Common myeloid progenitor, CD34-positive (primary cell): ENCODE measurements at regions not wholly inside any gene's neighbourhood (a gene's known extent, or its start where the extent isn't known, plus 50 kb on each side); places are given as distances from the start of the nearest gene placed in this dataset.
A peak's percentile ranks its signal among the peaks of the same experiment; 100 is the strongest.

ENCODE experiments used
- CTCF ChIA-PET: fragments of 350-600 bp; sonication (Branson Sonifier 250); formaldehyde crosslinking; loops from one replicate; lab custom pipeline; 2021; ENCODE audit warnings: antibody characterized with exemption; lab: Charles Lee
- POLR2A ChIA-PET: fragments of 350-600 bp; sonication (Branson Sonifier 250); formaldehyde crosslinking; loops from one replicate; lab custom pipeline; 2021; ENCODE audit warnings: antibody characterized with exemption; lab: Charles Lee
- DNase-seq, 3 donors: peaks; one replicate each; pipeline versions ENCODE4 v3.0.0 to v3.0.0-alpha.2; 2013
- H3K27ac ChIP-seq, 2 experiments: 1 replicate in 1 of 2; 2 replicates in 1 of 2; pipeline ENCODE4 v1.7.0; 2013; ENCODE audit warnings: inconsistent platforms in 2 of 2, low read length in 2 of 2, mild to moderate bottlenecking in 2 of 2, low read depth in 1 of 2, moderate library complexity in 1 of 2; ENCODE audit not compliant: severe bottlenecking in 2 of 2, insufficient read depth in 1 of 2, poor library complexity in 1 of 2
- H3K27me3 ChIP-seq, 5 experiments: replicated peaks in 2 of 5; 1 replicate in 3 of 5; 2 replicates in 2 of 5; pipeline versions ENCODE4 v1.6.1 to v1.7.0; 2013; ENCODE audit warnings: low read length in 4 of 5, mild to moderate bottlenecking in 2 of 5, moderate library complexity in 2 of 5, inconsistent platforms in 1 of 5; ENCODE audit not compliant: insufficient read depth in 5 of 5, control insufficient read depth in 4 of 5
- H3K36me3 ChIP-seq, 4 experiments: 1 replicate in 2 of 4; 2 replicates in 2 of 4; pipeline versions ENCODE4 v1.6.1 to v1.7.0; 2013; ENCODE audit warnings: low read length in 3 of 4, control low read depth in 1 of 4, mild to moderate bottlenecking in 1 of 4; ENCODE audit not compliant: control insufficient read depth in 4 of 4, insufficient read depth in 4 of 4
- H3K4me1 ChIP-seq, 4 experiments: 1 replicate in 3 of 4; 2 replicates in 1 of 4; pipeline versions ENCODE4 v1.6.1 to v1.7.1; 2013; ENCODE audit warnings: low read length in 3 of 4, mild to moderate bottlenecking in 3 of 4, control low read depth in 1 of 4, inconsistent platforms in 1 of 4, moderate library complexity in 1 of 4; ENCODE audit not compliant: control insufficient read depth in 4 of 4, insufficient read depth in 4 of 4; ENCODE audit errors: control extremely low read depth in 1 of 4
- H3K4me3 ChIP-seq, 7 experiments: 1 replicate in 4 of 7; 2 replicates in 3 of 7; pipeline versions ENCODE4 v1.5.1 to v1.7.0; 2013; ENCODE audit warnings: mild to moderate bottlenecking in 7 of 7, low read length in 6 of 7, moderate library complexity in 6 of 7, inconsistent platforms in 2 of 7, low read depth in 2 of 7, control low read depth in 1 of 7; ENCODE audit not compliant: insufficient read depth in 4 of 7, control insufficient read depth in 1 of 7; ENCODE audit errors: extremely low read depth in 1 of 7
- H3K9me3 ChIP-seq, 5 experiments: 1 replicate in 4 of 5; 2 replicates in 1 of 5; pipeline versions ENCODE4 v1.6.1 to v1.7.1; 2013; ENCODE audit warnings: low read length in 4 of 5, mild to moderate bottlenecking in 2 of 5, inconsistent platforms in 1 of 5, low read depth in 1 of 5, moderate library complexity in 1 of 5; ENCODE audit not compliant: control insufficient read depth in 4 of 5, insufficient read depth in 2 of 5; ENCODE audit errors: control extremely low read depth in 1 of 5
- WGBS: methylation state at CpG from one replicate; pipeline ENCODE4 v1.1.5; 2013; ENCODE audit not compliant: insufficient coverage; 5-methylcytosine and 5-hydroxymethylcytosine counted together

- Histone ChIP-seq H3K27ac (no peak overlapping the region), H3K4me3 (no peak overlapping the region), H3K36me3 (no peaks in the 10 kb centered on the region), H3K4me1 (peaks cover 0 to 9% (median 4%) of the 10 kb centered on the region in 4 experiments), H3K9me3 (peaks cover 0 to 8% (median 5%) of the 10 kb centered on the region in 5 experiments), H3K27me3 (peaks cover 2 to 45% (median 16%) of the 10 kb centered on the region in 5 experiments)
- ChIA-PET POLR2A (no interaction called here), CTCF (interaction anchor here (1.1 to 1.3 kb wide), 3 partner anchors 12 to 17 kb away, joined by 3 to 5 read pairs (median 4); no protein-coding TSS in a partner anchor)
- no peak for DNase-seq
- 72% methylated on average over 16 of the region's 16 CpGs for WGBS
Measured at GRCh38 chr1:22292011-22292788, 149.3 kb upstream of the WNT4 start.

DNA sequence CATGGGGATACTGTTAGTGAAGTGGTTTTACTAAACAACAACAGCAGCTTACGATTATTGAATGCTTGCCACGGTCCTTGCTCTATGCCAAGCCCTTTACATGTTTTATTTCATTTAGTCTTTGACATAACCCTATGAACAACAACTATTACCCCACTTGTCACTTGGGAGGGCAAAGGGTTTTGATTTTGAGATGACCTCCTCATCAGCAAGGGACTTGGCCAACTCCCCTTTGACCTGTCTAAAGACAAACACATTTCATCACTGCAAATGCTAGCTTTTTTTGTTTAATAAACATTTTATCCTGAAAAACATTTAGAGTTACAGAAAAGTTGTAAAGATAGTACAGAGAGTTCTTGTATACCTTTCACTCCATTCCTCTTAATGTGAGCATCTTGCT lies 152.5 kb upstream of the WNT4 start:
- no peak for DNase-seq
- CTCF ChIA-PET, result no interaction called here
- no CpG with 5 or more reads among the region's 2 CpGs for WGBS

GRCh38 chr1:22295856-22296255 lies 153.0 kb upstream of the WNT4 start:
- CTCF ChIA-PET, result no interaction called here
- no peak overlapping the region for H3K4me3 ChIP-seq
- H3K27ac ChIP-seq, result no peak overlapping the region
- H3K9me3 ChIP-seq, result peaks cover 0 to 8% (median 5%) of the 10 kb centered on the region in 5 experiments
- POLR2A ChIA-PET, result no interaction called here
- peaks cover 6 to 60% (median 20%) of the 10 kb centered on the region in 5 experiments for H3K27me3 ChIP-seq
- peaks cover 0 to 9% (median 4%) of the 10 kb centered on the region in 4 experiments for H3K4me1 ChIP-seq
- 86% methylated on average over 7 of the region's 8 CpGs for WGBS
- no peak for DNase-seq
- H3K36me3 ChIP-seq, result no peaks in the 10 kb centered on the region

More for the DNA sequence above, 152.5 kb upstream of the WNT4 start:
- H3K36me3 ChIP-seq, result no peaks in the 10 kb centered on the region
- H3K27me3 ChIP-seq, result peaks cover 3 to 60% (median 20%) of the 10 kb centered on the region in 5 experiments
- no peak overlapping the region for H3K4me3 ChIP-seq
- POLR2A ChIA-PET, result no interaction called here
- peaks cover 0 to 8% (median 5%) of the 10 kb centered on the region in 5 experiments for H3K9me3 ChIP-seq
- H3K27ac ChIP-seq, result no peak overlapping the region
- peaks cover 0 to 9% (median 4%) of the 10 kb centered on the region in 4 experiments for H3K4me1 ChIP-seq

DNA sequence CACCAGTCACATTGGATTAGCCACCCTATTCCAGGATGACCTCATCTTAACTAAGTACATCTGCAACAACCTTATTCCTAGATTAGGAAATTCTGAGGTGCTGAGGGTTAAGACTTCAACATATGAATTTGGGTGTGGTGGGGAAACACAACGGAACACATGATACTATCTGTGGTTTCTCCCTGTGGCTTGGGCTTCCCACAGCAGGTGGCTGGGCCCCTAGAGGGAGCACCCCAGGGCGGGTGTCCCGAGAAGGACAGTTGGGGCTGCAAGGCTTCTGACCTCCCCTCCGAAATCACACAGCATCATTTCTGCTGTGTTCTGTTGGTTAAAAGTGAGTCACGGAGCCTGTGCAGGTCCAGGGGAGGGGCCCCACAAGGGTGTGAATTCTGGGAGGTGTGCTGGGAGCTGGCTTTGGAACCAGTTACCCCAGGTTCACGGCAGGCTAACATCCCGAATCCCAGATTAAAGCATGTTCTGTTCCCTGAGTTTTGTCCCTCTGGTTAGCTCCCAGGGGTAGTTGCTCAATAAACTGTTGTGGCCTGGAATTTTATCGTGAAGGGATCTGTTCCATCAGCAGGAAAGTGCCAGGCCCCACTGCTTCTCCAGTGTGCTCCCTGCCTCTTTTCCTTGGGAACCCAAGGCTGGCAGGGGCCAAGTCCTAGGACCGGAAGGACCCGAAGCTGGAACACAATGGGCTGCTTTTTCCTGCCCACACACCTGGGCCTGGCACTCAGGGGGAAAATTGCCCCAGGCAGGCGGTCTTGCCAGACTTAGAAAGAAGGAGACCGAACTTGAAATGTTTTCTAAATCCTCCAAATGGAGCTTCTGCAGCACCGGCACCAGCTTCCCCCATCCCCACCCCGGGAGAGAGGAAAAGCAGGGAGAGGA lies 154.0 kb upstream of the WNT4 start:
- Histone ChIP-seq H3K36me3 (no peaks in the 10 kb centered on the region), H3K9me3 (peaks cover 0 to 8% (median 5%) of the 10 kb centered on the region in 5 experiments), H3K27ac (no peak overlapping the region), H3K27me3 (peaks cover 6 to 56% (median 18%) of the 10 kb centered on the region in 5 experiments), H3K4me1 (peaks cover 0 to 9% (median 4%) of the 10 kb centered on the region in 4 experiments), H3K4me3 (no peak overlapping the region)
- ChIA-PET CTCF (interaction anchor here (1.3 kb wide), 1 partner anchor 21 kb away, joined by 3 read pairs; no protein-coding TSS in a partner anchor), POLR2A (no interaction called here)
- DNase-seq, result peak; percentile 9 to 41 (median 19)
- WGBS, result 43% methylated on average over 5 of the region's 14 CpGs

DNA sequence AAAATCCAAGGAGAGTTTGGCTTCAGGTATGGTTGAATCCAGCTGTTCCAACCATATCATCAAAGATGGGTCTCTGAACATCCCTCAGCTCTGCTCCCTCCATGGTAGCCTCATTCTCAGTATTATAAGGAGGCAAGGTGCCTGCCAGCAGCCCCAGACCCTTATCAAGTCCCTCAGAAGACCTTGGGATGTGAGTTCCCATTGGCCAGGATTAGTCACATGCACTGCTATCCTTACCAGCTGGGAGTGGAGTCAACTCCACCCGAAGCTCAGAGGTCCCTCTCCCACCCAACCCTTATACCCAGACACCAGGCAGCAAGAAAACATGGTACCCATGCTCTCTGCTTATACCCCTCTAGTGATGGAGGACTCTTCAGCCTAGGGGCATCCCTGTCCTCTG lies 153.7 kb upstream of the ZBTB40 start:
- H3K27me3 ChIP-seq, result peaks cover 6 to 56% (median 18%) of the 10 kb centered on the region in 5 experiments
- CTCF ChIA-PET, result interaction anchor here (1.3 kb wide), 1 partner anchor 20 kb away, joined by 3 read pairs; no protein-coding TSS in a partner anchor
- H3K36me3 ChIP-seq, result no peaks in the 10 kb centered on the region
- DNase-seq, result no peak
- peaks cover 0 to 9% (median 4%) of the 10 kb centered on the region in 4 experiments for H3K4me1 ChIP-seq
- H3K27ac ChIP-seq, result no peak overlapping the region
- 0% methylated on average over 1 of the region's 1 CpG for WGBS
- H3K9me3 ChIP-seq, result peaks cover 0 to 9% (median 5%) of the 10 kb centered on the region in 5 experiments
- no peak overlapping the region for H3K4me3 ChIP-seq
- POLR2A ChIA-PET, result no interaction called here

- no peak for DNase-seq
- H3K36me3 ChIP-seq, result no peaks in the 10 kb centered on the region
- H3K27me3 ChIP-seq, result peaks cover 0 to 40% (median 10%) of the 10 kb centered on the region in 5 experiments
- H3K4me1 ChIP-seq, result no peaks in the 10 kb centered on the region
- H3K27ac ChIP-seq, result no peak overlapping the region
- ChIA-PET POLR2A (no interaction called here), CTCF (no interaction called here)
- peaks cover 0 to 17% (median 5%) of the 10 kb centered on the region in 5 experiments for H3K9me3 ChIP-seq
- no peak overlapping the region for H3K4me3 ChIP-seq
Measured at GRCh38 chr1:22303816-22304215, 147.8 kb upstream of the ZBTB40 start.
